ENCODE measurements at regions not wholly inside any gene's neighbourhood (a gene's known extent, or its start where the extent isn't known, plus 50 kb on each side); places are given as distances from the start of the nearest gene placed in this dataset.

GRCh38 chr2:193891023-193891422 lies 1696.3 kb upstream of the TMEFF2 start:
- intact Hi-C loops (cut with DNase I; ENCODE audit: low total_unique reads): no loop called here
- H3K27me3 ChIP-seq: no peaks in the 10 kb centered on the region
- TF ChIP-seq CTCF (IDR thresholded peaks at IDR 0.05): no peak
- H3K36me3 ChIP-seq: no peaks in the 10 kb centered on the region
- H3K27ac ChIP-seq: no peak overlapping the region
- no peaks in the 10 kb centered on the region for H3K4me1 ChIP-seq
- no peak overlapping the region for H3K4me3 ChIP-seq
- DNase-seq: no peak
- no peaks in the 10 kb centered on the region for H3K9me3 ChIP-seq

GRCh38 chr2:193885419-193885818 lies 1690.7 kb upstream of the TMEFF2 start:
- intact Hi-C loops (cut with DNase I; ENCODE audit: low total_unique reads): no loop called here
- Histone ChIP-seq H3K36me3 (no peaks in the 10 kb centered on the region), H3K4me3 (no peak overlapping the region), H3K27ac (no peak overlapping the region), H3K27me3 (no peaks in the 10 kb centered on the region), H3K9me3 (peaks cover 0 to 7% (median 0%) of the 10 kb centered on the region in 3 donors), H3K4me1 (no peaks in the 10 kb centered on the region)
- no peak for TF ChIP-seq CTCF (IDR thresholded peaks at IDR 0.05)
- no peak for DNase-seq

GRCh38 chr2:193883820-193884219 lies 1689.1 kb upstream of the TMEFF2 start:
- H3K27ac ChIP-seq: no peak overlapping the region
- no peak for DNase-seq
- intact Hi-C loops (cut with DNase I; ENCODE audit: low total_unique reads): no loop called here
- no peak overlapping the region for H3K4me3 ChIP-seq
- H3K9me3 ChIP-seq: peaks cover 0 to 7% (median 0%) of the 10 kb centered on the region in 3 donors
- H3K27me3 ChIP-seq: no peaks in the 10 kb centered on the region
- no peaks in the 10 kb centered on the region for H3K4me1 ChIP-seq
- no peaks in the 10 kb centered on the region for H3K36me3 ChIP-seq
- no peak for TF ChIP-seq CTCF (IDR thresholded peaks at IDR 0.05)

GRCh38 chr2:193876980-193877379 lies 1682.2 kb upstream of the TMEFF2 start:
- no peak for TF ChIP-seq CTCF (IDR thresholded peaks at IDR 0.05)
- no peaks in the 10 kb centered on the region for H3K9me3 ChIP-seq
- H3K27me3 ChIP-seq: no peaks in the 10 kb centered on the region
- no peaks in the 10 kb centered on the region for H3K4me1 ChIP-seq
- no peaks in the 10 kb centered on the region for H3K36me3 ChIP-seq
- no peak for DNase-seq
- H3K27ac ChIP-seq: no peak overlapping the region
- no peak overlapping the region for H3K4me3 ChIP-seq
- intact Hi-C loops (cut with DNase I; ENCODE audit: low total_unique reads): no loop called here

- Histone ChIP-seq H3K27me3 (no peaks in the 10 kb centered on the region), H3K27ac (no peak overlapping the region), H3K4me3 (no peak overlapping the region), H3K9me3 (peaks cover 0 to 5% (median 0%) of the 10 kb centered on the region in 3 donors), H3K36me3 (no peaks in the 10 kb centered on the region), H3K4me1 (no peaks in the 10 kb centered on the region)
- intact Hi-C loops (cut with DNase I; ENCODE audit: low total_unique reads): no loop called here
- no peak for DNase-seq
- no peak for TF ChIP-seq CTCF (IDR thresholded peaks at IDR 0.05)
These were observed 1674.8 kb upstream of the TMEFF2 start for GRCh38 chr2:193869564-193869963.

GRCh38 chr2:193868833-193869232 lies 1674.1 kb upstream of the TMEFF2 start:
- no peak for DNase-seq
- Histone ChIP-seq H3K9me3 (peaks cover 0 to 5% (median 0%) of the 10 kb centered on the region in 3 donors), H3K27ac (no peak overlapping the region), H3K27me3 (no peaks in the 10 kb centered on the region), H3K4me1 (no peaks in the 10 kb centered on the region), H3K4me3 (no peak overlapping the region), H3K36me3 (no peaks in the 10 kb centered on the region)
- no peak for TF ChIP-seq CTCF (IDR thresholded peaks at IDR 0.05)
- intact Hi-C loops (cut with DNase I; ENCODE audit: low total_unique reads): no loop called here

All from tibial artery (tissue), 4 donors.